GM19043 (cell line): ENCODE measurements at regions not wholly inside any gene's neighbourhood (a gene's known extent, or its start where the extent isn't known, plus 50 kb on each side); places are given as distances from the start of the nearest gene placed in this dataset.
"Not testable (repeated sequence)": the region's sequence is repeated elsewhere in the genome, so short reads cannot be mapped to it uniquely, and the experiment has no call there.

Source experiments
- ATAC-seq: cut with Tn5 transposase; IDR thresholded peaks from one replicate; pipeline ENCODE4 v1.9.1; 2021; ENCODE audit warnings: low read depth; ENCODE audit not compliant: unreplicated experiment

- no peak for ATAC-seq
Measured at GRCh38 chr3:182121401-182121800, 409.7 kb downstream of the SOX2 start.

GRCh38 chr3:182122779-182123178 is 411.1 kb downstream of the SOX2 start:
- ATAC-seq, result no peak

GRCh38 chr3:182124187-182124586 is 412.5 kb downstream of the SOX2 start:
- no peak for ATAC-seq

- ATAC-seq, result no peak
Measured at GRCh38 chr3:182124716-182125115, 413.0 kb downstream of the SOX2 start.

GRCh38 chr3:182129740-182130139 is 418.0 kb downstream of the SOX2 start:
- ATAC-seq, result no peak

GRCh38 chr3:182133752-182134151 is 422.0 kb downstream of the SOX2 start:
- ATAC-seq, result no peak

- no peak for ATAC-seq
Measured at GRCh38 chr3:182135056-182135455, 423.3 kb downstream of the SOX2 start.

GRCh38 chr3:182136008-182136910 is 424.5 kb downstream of the SOX2 start:
- ATAC-seq, result no peak

GRCh38 chr3:182138393-182138792 is 426.7 kb downstream of the SOX2 start:
- no peak for ATAC-seq

GRCh38 chr3:182139627-182140357 is 428.1 kb downstream of the SOX2 start:
- no peak for ATAC-seq

GRCh38 chr3:182142928-182143327 is 431.2 kb downstream of the SOX2 start:
- no peak for ATAC-seq

GRCh38 chr3:182143903-182144302 is 432.2 kb downstream of the SOX2 start:
- ATAC-seq, result no peak

- no peak for ATAC-seq
Measured at GRCh38 chr3:182148360-182148759, 436.6 kb downstream of the SOX2 start.

- no peak for ATAC-seq
Measured at GRCh38 chr3:182149594-182149993, 437.9 kb downstream of the SOX2 start.

GRCh38 chr3:182156326-182156725 is 444.6 kb downstream of the SOX2 start:
- not testable (repeated sequence) for ATAC-seq

GRCh38 chr3:182165234-182165633 is 453.5 kb downstream of the SOX2 start:
- no peak for ATAC-seq

- ATAC-seq, result no peak
Measured at GRCh38 chr3:182172534-182172933, 460.8 kb downstream of the SOX2 start.

- ATAC-seq, result no peak
Measured at GRCh38 chr3:182178488-182179200, 466.9 kb downstream of the SOX2 start.

- ATAC-seq, result no peak
Measured at GRCh38 chr3:182179631-182180030, 467.9 kb downstream of the SOX2 start.

- ATAC-seq, result no peak
Measured at GRCh38 chr3:182180654-182181385, 469.1 kb downstream of the SOX2 start.
